HepG2 (cell line): ENCODE measurements at regions not wholly inside any gene's neighbourhood (a gene's known extent, or its start where the extent isn't known, plus 50 kb on each side); places are given as distances from the start of the nearest gene placed in this dataset.

ENCODE experiments used
- AGO1 ChIP-seq: fragments of 200-400 bp; formaldehyde crosslinking; IDR thresholded peaks from 2 replicates; pipeline ENCODE4 v1.6.1; 2017; ENCODE audit warnings: mild to moderate bottlenecking, low read depth, low read length, moderate library complexity; ENCODE audit not compliant: poor library complexity, severe bottlenecking
- ATF4 ChIP-seq, 2 experiments: fragments of 450-650 bp in 1 of 2; sonication (generic) in 1 of 2; formaldehyde crosslinking; IDR thresholded peaks; 2 replicates each; pipeline versions ENCODE4 v1.5.0 to v1.8.0; 2020 to 2022; ENCODE audit warnings: mild to moderate bottlenecking in 1 of 2, missing genetic modification reagents in 1 of 2
- BHLHE40 ChIP-seq: IDR thresholded peaks from 2 replicates; pipeline ENCODE4 v1.6.1; 2011; ENCODE audit warnings: low read length, improper control_type of control experiment
- E2F5 ChIP-seq: sonication (generic); formaldehyde crosslinking; conservative IDR thresholded peaks from 2 replicates; pipeline ENCODE4 v1.4.0; 2020; ENCODE audit warnings: missing genetic modification reagents
- GATAD1 ChIP-seq: IDR thresholded peaks from 2 replicates; pipeline ENCODE4 v1.6.1; 2016; ENCODE audit warnings: missing genetic modification reagents, missing compliant biosample characterization
- HDAC1 ChIP-seq: sonication (generic); formaldehyde crosslinking; IDR thresholded peaks from 2 replicates; pipeline ENCODE4 v1.5.1; 2020; ENCODE audit warnings: mild to moderate bottlenecking, missing genetic modification reagents
- HOXD1 ChIP-seq: sonication (generic); formaldehyde crosslinking; IDR thresholded peaks from 2 replicates; pipeline ENCODE4 v1.5.0; 2020; ENCODE audit warnings: missing genetic modification reagents
- KDM5B ChIP-seq: sonication (generic); formaldehyde crosslinking; IDR thresholded peaks from 2 replicates; pipeline ENCODE4 v1.4.0; 2020; ENCODE audit warnings: missing genetic modification reagents, mild to moderate bottlenecking, borderline replicate concordance
- MEIS1 ChIP-seq: sonication (generic); formaldehyde crosslinking; IDR thresholded peaks from 2 replicates; pipeline ENCODE4 v1.9.0; 2021; ENCODE audit warnings: mild to moderate bottlenecking, missing genetic modification reagents, moderate library complexity, borderline replicate concordance
- NAIF1 ChIP-seq: sonication (generic); formaldehyde crosslinking; IDR thresholded peaks from 2 replicates; pipeline ENCODE4 v1.5.0; 2020; ENCODE audit warnings: mild to moderate bottlenecking, missing genetic modification reagents, borderline replicate concordance
- NFKB2 ChIP-seq: sonication (generic); formaldehyde crosslinking; IDR thresholded peaks from 2 replicates; pipeline ENCODE4 v1.4.0; 2020; ENCODE audit warnings: missing genetic modification reagents, borderline replicate concordance
- REPIN1 ChIP-seq: sonication (generic); formaldehyde crosslinking; IDR thresholded peaks from 2 replicates; pipeline ENCODE4 v1.8.0; 2022; ENCODE audit warnings: missing genetic modification reagents, low read depth, mild to moderate bottlenecking, borderline replicate concordance
- RXRA ChIP-seq: sonication (generic); formaldehyde crosslinking; IDR thresholded peaks from 2 replicates; pipeline ENCODE4 v1.5.1; 2020; ENCODE audit warnings: missing genetic modification reagents
- SMAD9 ChIP-seq: sonication (generic); formaldehyde crosslinking; IDR thresholded peaks from 2 replicates; pipeline ENCODE4 v1.5.1; 2020; ENCODE audit warnings: mild to moderate bottlenecking, missing genetic modification reagents
- THAP7 ChIP-seq: sonication (generic); formaldehyde crosslinking; IDR thresholded peaks from 2 replicates; pipeline ENCODE4 v1.8.1; 2023; ENCODE audit warnings: mild to moderate bottlenecking, missing genetic modification reagents
- ZBTB34 ChIP-seq: sonication (generic); formaldehyde crosslinking; IDR thresholded peaks from 2 replicates; pipeline ENCODE4 v1.8.0; 2022; ENCODE audit warnings: mild to moderate bottlenecking, missing genetic modification reagents
- ZNF558 ChIP-seq: sonication (generic); formaldehyde crosslinking; IDR thresholded peaks from 2 replicates; pipeline ENCODE4 v1.9.0; 2022; ENCODE audit warnings: mild to moderate bottlenecking, missing genetic modification reagents, borderline replicate concordance
- ZNF746 ChIP-seq: sonication (generic); formaldehyde crosslinking; IDR thresholded peaks from 2 replicates; pipeline ENCODE4 v1.8.0; 2022; ENCODE audit warnings: mild to moderate bottlenecking, missing genetic modification reagents
- ZNF788 ChIP-seq: sonication (generic); formaldehyde crosslinking; IDR thresholded peaks from 2 replicates; pipeline ENCODE4 v1.5.0; 2020; ENCODE audit warnings: mild to moderate bottlenecking, missing genetic modification reagents, borderline replicate concordance
- TF ChIP-seq, protein P1 (sequence below): sonication (generic); formaldehyde crosslinking; IDR thresholded peaks from 2 replicates; pipeline ENCODE4 v1.4.0; 2020; ENCODE audit warnings: missing genetic modification reagents, low read depth, mild to moderate bottlenecking, borderline replicate concordance
- TF ChIP-seq, protein P2 (sequence below): sonication (generic); formaldehyde crosslinking; IDR thresholded peaks from 2 replicates; pipeline ENCODE4 v1.4.0; 2020; ENCODE audit warnings: mild to moderate bottlenecking, missing genetic modification reagents

DNA sequence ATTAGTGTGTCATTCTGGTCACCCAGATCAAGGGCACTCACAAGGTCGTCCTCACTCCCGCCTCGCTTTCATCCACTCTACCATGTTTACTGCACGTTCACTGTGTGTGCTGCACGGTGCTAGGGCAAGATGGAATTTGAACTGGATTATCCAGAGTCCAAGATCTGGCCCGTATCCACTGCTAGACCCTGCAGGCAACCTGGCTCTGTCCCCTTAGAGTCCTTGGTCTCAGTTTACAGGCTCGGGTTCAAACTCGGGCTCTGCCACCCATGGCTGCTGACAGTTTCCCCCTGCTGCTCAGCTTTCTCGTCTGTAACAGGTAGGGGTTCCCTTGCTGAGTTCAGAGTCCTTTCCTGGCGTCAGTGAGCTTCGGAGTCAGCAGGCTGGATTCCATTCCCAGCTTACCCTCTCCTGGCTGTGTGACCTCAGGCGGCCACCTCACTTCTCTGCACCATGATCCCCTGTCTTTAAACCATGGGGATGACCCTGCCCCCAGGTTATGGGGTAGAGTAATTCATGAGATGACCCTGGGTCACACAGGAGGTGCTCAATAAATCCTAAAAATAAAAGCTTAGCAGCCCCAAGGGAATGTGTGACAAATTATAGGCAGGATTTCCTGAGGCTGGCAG lies 79.6 kb upstream of the SLC6A6 start (continued):
- TF ChIP-seq ZBTB34 (CRISPR knock-in tag) (no peak), NAIF1 (CRISPR knock-in tag) (no peak), HOXD1 (CRISPR knock-in tag) (no peak), ZNF788 (CRISPR knock-in tag) (peak; percentile 53; the same call in 1 of the 2 replicates), ZNF746 (CRISPR knock-in tag) (peak; percentile 87), RXRA (peak; percentile 34; the same call in 1 of the 2 replicates), HDAC1 (CRISPR knock-in tag) (peak; percentile 63), SMAD9 (CRISPR knock-in tag) (no peak), THAP7 (CRISPR knock-in tag) (no peak), MEIS1 (CRISPR knock-in tag) (0 out of 2 replicates have a peak, but pooled peaks have one; percentile 41), NFKB2 (CRISPR knock-in tag) (no peak; the same call in 1 of the 2 replicates), REPIN1 (CRISPR knock-in tag) (peak; percentile 72; the same call in 1 of the 2 replicates), E2F5 (CRISPR knock-in tag) (no peak), ZNF558 (CRISPR knock-in tag) (no peak), ATF4 (CRISPR knock-in tag; IDR thresholded peaks at IDR 0.05) (no peak), GATAD1 (0 out of 2 replicates have a peak, but pooled peaks have one; percentile 19), AGO1 (no peak), BHLHE40 (peak; percentile 95), KDM5B (CRISPR knock-in tag) (peak; percentile 44; the same call in 1 of the 2 replicates)
- TF ChIP-seq, protein P1, sequence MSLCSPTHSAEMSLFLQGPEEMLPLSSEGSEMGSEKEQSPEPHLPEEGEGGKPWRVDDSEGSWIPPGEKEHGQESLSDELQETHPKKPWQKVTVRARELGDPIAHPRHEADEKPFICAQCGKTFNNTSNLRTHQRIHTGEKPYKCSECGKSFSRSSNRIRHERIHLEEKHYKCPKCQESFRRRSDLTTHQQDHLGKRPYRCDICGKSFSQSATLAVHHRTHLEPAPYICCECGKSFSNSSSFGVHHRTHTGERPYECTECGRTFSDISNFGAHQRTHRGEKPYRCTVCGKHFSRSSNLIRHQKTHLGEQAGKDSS (CRISPR knock-in tag): no peak
- TF ChIP-seq, protein P2, sequence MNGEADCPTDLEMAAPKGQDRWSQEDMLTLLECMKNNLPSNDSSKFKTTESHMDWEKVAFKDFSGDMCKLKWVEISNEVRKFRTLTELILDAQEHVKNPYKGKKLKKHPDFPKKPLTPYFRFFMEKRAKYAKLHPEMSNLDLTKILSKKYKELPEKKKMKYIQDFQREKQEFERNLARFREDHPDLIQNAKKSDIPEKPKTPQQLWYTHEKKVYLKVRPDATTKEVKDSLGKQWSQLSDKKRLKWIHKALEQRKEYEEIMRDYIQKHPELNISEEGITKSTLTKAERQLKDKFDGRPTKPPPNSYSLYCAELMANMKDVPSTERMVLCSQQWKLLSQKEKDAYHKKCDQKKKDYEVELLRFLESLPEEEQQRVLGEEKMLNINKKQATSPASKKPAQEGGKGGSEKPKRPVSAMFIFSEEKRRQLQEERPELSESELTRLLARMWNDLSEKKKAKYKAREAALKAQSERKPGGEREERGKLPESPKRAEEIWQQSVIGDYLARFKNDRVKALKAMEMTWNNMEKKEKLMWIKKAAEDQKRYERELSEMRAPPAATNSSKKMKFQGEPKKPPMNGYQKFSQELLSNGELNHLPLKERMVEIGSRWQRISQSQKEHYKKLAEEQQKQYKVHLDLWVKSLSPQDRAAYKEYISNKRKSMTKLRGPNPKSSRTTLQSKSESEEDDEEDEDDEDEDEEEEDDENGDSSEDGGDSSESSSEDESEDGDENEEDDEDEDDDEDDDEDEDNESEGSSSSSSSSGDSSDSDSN: 0 out of 2 replicates have a peak, but pooled peaks have one; percentile 24
